ENCODE measurements at regions not wholly inside any gene's neighbourhood (a gene's known extent, or its start where the extent isn't known, plus 50 kb on each side); places are given as distances from the start of the nearest gene placed in this dataset.

- TF ChIP-seq POLR2A (IDR thresholded peaks at IDR 0.05) (no peak), POLR2AphosphoS5 (IDR thresholded peaks at IDR 0.05) (no peak), CTCF (IDR thresholded peaks at IDR 0.05) (no peak)
- 37% methylated on average over 1 of the region's 1 CpG for WGBS
- DNase-seq (ENCODE audit: low spot score), result no peak
Measured at GRCh38 chr6:81940451-81940985, 188.0 kb upstream of the TENT5A start.

GRCh38 chr6:81939766-81940165, 187.3 kb upstream of the TENT5A start:
- H3K4me1 ChIP-seq (replicated peaks), result no peaks in the 10 kb centered on the region
- no peak for DNase-seq (ENCODE audit: low spot score)
- no peak for TF ChIP-seq POLR2A (IDR thresholded peaks at IDR 0.05)
- TF ChIP-seq CTCF (IDR thresholded peaks at IDR 0.05), result no peak
- no peak for TF ChIP-seq POLR2AphosphoS5 (IDR thresholded peaks at IDR 0.05)
- intact Hi-C loops (cut with DNase I), result no loop called here
- H3K9me3 ChIP-seq, result no peaks in the 10 kb centered on the region
- no peaks in the 10 kb centered on the region for H3K27me3 ChIP-seq (replicated peaks; ENCODE audit: insufficient read depth)
- no peak overlapping the region for H3K27ac ChIP-seq
- WGBS, result 73% methylated on average over 3 of the region's 3 CpGs
- no peak overlapping the region for H3K4me3 ChIP-seq
- no peaks in the 10 kb centered on the region for H3K36me3 ChIP-seq

More at GRCh38 chr6:81940451-81940985, 188.0 kb upstream of the TENT5A start:
- H3K9me3 ChIP-seq, result no peaks in the 10 kb centered on the region
- H3K4me3 ChIP-seq, result no peak overlapping the region
- no peaks in the 10 kb centered on the region for H3K27me3 ChIP-seq (replicated peaks; ENCODE audit: insufficient read depth)
- no peaks in the 10 kb centered on the region for H3K36me3 ChIP-seq
- intact Hi-C loops (cut with DNase I), result no loop called here
- H3K4me1 ChIP-seq (replicated peaks), result no peaks in the 10 kb centered on the region
- H3K27ac ChIP-seq, result no peak overlapping the region

GRCh38 chr6:81938991-81939732, 186.7 kb upstream of the TENT5A start:
- DNase-seq (ENCODE audit: low spot score), result no peak
- 65% methylated on average over 3 of the region's 3 CpGs for WGBS
- H3K9me3 ChIP-seq, result no peaks in the 10 kb centered on the region
- TF ChIP-seq CTCF (IDR thresholded peaks at IDR 0.05) (no peak), POLR2A (IDR thresholded peaks at IDR 0.05) (no peak), POLR2AphosphoS5 (IDR thresholded peaks at IDR 0.05) (no peak)
- H3K36me3 ChIP-seq, result no peaks in the 10 kb centered on the region
- no peaks in the 10 kb centered on the region for H3K4me1 ChIP-seq (replicated peaks)
- no peaks in the 10 kb centered on the region for H3K27me3 ChIP-seq (replicated peaks; ENCODE audit: insufficient read depth)
- intact Hi-C loops (cut with DNase I), result no loop called here
- no peak overlapping the region for H3K27ac ChIP-seq
- H3K4me3 ChIP-seq, result no peak overlapping the region

GRCh38 chr6:81938014-81938856, 185.8 kb upstream of the TENT5A start:
- Histone ChIP-seq H3K27ac (no peak overlapping the region), H3K9me3 (no peaks in the 10 kb centered on the region), H3K4me1 (replicated peaks) (no peaks in the 10 kb centered on the region), H3K27me3 (replicated peaks; ENCODE audit: insufficient read depth) (no peaks in the 10 kb centered on the region), H3K36me3 (no peaks in the 10 kb centered on the region), H3K4me3 (no peak overlapping the region)
- intact Hi-C loops (cut with DNase I), result no loop called here
- 42% methylated on average over 4 of the region's 4 CpGs for WGBS
- no peak for DNase-seq (ENCODE audit: low spot score)
- TF ChIP-seq POLR2A (IDR thresholded peaks at IDR 0.05) (no peak), CTCF (IDR thresholded peaks at IDR 0.05) (no peak), POLR2AphosphoS5 (IDR thresholded peaks at IDR 0.05) (no peak)

Data from prostate gland (tissue), 2 donors.